ENCODE measurements at regions not wholly inside any gene's neighbourhood (a gene's known extent, or its start where the extent isn't known, plus 50 kb on each side); places are given as distances from the start of the nearest gene placed in this dataset.

DNA sequence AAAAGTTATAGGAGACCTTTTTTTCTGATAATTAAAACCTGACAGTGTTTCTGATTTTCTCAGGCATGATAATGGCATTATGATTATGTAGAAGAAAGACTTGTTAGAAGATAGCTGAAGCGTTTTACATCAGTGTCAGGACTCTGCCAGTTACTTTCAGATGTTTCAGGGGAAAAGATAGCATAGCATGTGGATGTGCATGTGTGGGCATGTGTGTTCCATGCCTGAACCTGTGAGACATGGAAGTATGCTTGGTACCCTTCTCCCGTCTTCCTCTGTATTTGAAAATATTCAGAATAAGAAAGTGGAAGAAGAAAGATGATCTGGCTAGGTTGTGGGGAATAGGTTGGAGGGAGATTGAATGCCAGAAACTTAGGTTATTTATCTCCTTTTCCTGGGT lies 113.1 kb upstream of the PCAT7 start:
- no peak for TF ChIP-seq POLR2AphosphoS5 (IDR thresholded peaks at IDR 0.05; ENCODE audit: low read depth, low read length)
- TF ChIP-seq POLR2A (IDR thresholded peaks at IDR 0.05; ENCODE audit: low read depth, low read length): no peak
- no peak for TF ChIP-seq TAF1 (IDR thresholded peaks at IDR 0.05; ENCODE audit: borderline replicate concordance, low read depth, low read length)
